ENCODE measurements at regions not wholly inside any gene's neighbourhood (a gene's known extent, or its start where the extent isn't known, plus 50 kb on each side); places are given as distances from the start of the nearest gene placed in this dataset.

GRCh38 chr7:157474685-157475084 is 137.9 kb downstream of the DNAJB6 start:
- peaks cover 0 to 3% (median 0%) of the 10 kb centered on the region in 4 donors for H3K9me3 ChIP-seq
- no peaks in the 10 kb centered on the region for H3K4me1 ChIP-seq
- no peak overlapping the region for H3K27ac ChIP-seq
- intact Hi-C loops (cut with DNase I): no loop called here
- H3K27me3 ChIP-seq: no peaks in the 10 kb centered on the region
- TF ChIP-seq, protein P1, sequence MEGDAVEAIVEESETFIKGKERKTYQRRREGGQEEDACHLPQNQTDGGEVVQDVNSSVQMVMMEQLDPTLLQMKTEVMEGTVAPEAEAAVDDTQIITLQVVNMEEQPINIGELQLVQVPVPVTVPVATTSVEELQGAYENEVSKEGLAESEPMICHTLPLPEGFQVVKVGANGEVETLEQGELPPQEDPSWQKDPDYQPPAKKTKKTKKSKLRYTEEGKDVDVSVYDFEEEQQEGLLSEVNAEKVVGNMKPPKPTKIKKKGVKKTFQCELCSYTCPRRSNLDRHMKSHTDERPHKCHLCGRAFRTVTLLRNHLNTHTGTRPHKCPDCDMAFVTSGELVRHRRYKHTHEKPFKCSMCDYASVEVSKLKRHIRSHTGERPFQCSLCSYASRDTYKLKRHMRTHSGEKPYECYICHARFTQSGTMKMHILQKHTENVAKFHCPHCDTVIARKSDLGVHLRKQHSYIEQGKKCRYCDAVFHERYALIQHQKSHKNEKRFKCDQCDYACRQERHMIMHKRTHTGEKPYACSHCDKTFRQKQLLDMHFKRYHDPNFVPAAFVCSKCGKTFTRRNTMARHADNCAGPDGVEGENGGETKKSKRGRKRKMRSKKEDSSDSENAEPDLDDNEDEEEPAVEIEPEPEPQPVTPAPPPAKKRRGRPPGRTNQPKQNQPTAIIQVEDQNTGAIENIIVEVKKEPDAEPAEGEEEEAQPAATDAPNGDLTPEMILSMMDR (IDR thresholded peaks at IDR 0.05): peak; percentile 14 to 22 (median 20)
- TF ChIP-seq POLR2A (IDR thresholded peaks at IDR 0.05): no peak
- H3K36me3 ChIP-seq: no peaks in the 10 kb centered on the region
- ATAC-seq (no peak), DNase-seq (peak in 2 of 3 donors; percentile 41 to 42)
- WGBS (ENCODE audit: insufficient coverage, low coverage, low lambda C conversion rate, missing lambda C conversion rate): 22% methylated on average over 8 of the region's 12 CpGs
- H3K4me3 ChIP-seq: no peak overlapping the region

GRCh38 chr7:157475095-157475494 is 138.3 kb downstream of the DNAJB6 start:
- Histone ChIP-seq H3K27ac (no peak overlapping the region), H3K4me1 (no peaks in the 10 kb centered on the region), H3K27me3 (no peaks in the 10 kb centered on the region), H3K9me3 (peaks cover 0 to 3% (median 0%) of the 10 kb centered on the region in 4 donors), H3K4me3 (no peak overlapping the region), H3K36me3 (no peaks in the 10 kb centered on the region)
- DNase-seq: no peak
- no peak for ATAC-seq
- 14% methylated on average over 1 of the region's 6 CpGs for WGBS (ENCODE audit: insufficient coverage, low coverage, low lambda C conversion rate, missing lambda C conversion rate)
- intact Hi-C loops (cut with DNase I): no loop called here
- TF ChIP-seq, protein P1 (IDR thresholded peaks at IDR 0.05): no peak
- TF ChIP-seq POLR2A (IDR thresholded peaks at IDR 0.05): no peak

- Histone ChIP-seq H3K27ac (no peak overlapping the region), H3K9me3 (peaks cover 0 to 3% (median 0%) of the 10 kb centered on the region in 4 donors), H3K4me1 (no peaks in the 10 kb centered on the region), H3K27me3 (no peaks in the 10 kb centered on the region), H3K36me3 (no peaks in the 10 kb centered on the region), H3K4me3 (no peak overlapping the region)
- 64% methylated on average over 9 of the region's 10 CpGs for WGBS (ENCODE audit: insufficient coverage, low coverage, low lambda C conversion rate, missing lambda C conversion rate)
- TF ChIP-seq, protein P1 (IDR thresholded peaks at IDR 0.05): no peak
- intact Hi-C loops (cut with DNase I): no loop called here
- DNase-seq (no peak), ATAC-seq (no peak)
Observed at GRCh38 chr7:157475601-157476000, 138.8 kb downstream of the DNAJB6 start.

DNA sequence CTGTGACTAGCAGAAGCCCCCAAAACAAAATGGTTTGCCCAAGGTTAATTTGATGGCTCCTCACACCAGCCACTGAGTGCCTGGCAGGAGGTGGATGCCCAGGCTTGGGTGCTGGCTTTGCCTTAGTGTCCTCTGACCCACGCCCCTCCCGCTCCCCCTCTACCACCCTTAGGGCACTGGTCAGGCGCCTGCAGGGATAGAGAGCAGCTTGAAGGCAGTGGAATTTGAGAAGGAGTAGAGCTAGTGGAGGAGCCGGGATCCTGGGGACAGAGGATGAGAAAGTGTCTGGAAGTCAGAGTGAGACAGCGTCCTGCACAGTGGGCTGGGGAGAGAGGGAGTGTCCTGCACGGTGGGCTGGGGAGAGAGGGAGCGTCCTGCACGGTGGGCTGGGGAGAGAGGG is 139.4 kb downstream of the DNAJB6 start:
- Histone ChIP-seq H3K36me3 (no peaks in the 10 kb centered on the region), H3K27ac (no peak overlapping the region), H3K4me3 (no peak overlapping the region), H3K4me1 (no peaks in the 10 kb centered on the region), H3K27me3 (no peaks in the 10 kb centered on the region), H3K9me3 (peaks cover 0 to 3% (median 0%) of the 10 kb centered on the region in 4 donors)
- ATAC-seq: no peak
- 60% methylated on average over 8 of the region's 8 CpGs for WGBS (ENCODE audit: insufficient coverage, low coverage, low lambda C conversion rate, missing lambda C conversion rate)
- no peak for TF ChIP-seq POLR2A (IDR thresholded peaks at IDR 0.05)
- TF ChIP-seq, protein P1 (IDR thresholded peaks at IDR 0.05): no peak
- DNase-seq: peak in 1 of 3 donors; percentile 24
- intact Hi-C loops (cut with DNase I): no loop called here
